Fibroblast of the aortic adventitia (primary cell): ENCODE measurements at regions not wholly inside any gene's neighbourhood (a gene's known extent, or its start where the extent isn't known, plus 50 kb on each side); places are given as distances from the start of the nearest gene placed in this dataset.

Source experiments
- DNase-seq: peaks from one replicate; pipeline ENCODE4 v3.0.0-alpha.2; 2010; ENCODE audit warnings: low read depth
- H3K4me3 ChIP-seq: 2 replicates; pipeline ENCODE4 v1.5.1; 2011; ENCODE audit warnings: low read depth, mild to moderate bottlenecking, control low read depth, low read length, moderate library complexity
- CTCF ChIP-seq: IDR thresholded peaks from 2 replicates; pipeline ENCODE4 v1.5.1; 2011; ENCODE audit warnings: mild to moderate bottlenecking, low read length, control low read depth, inconsistent platforms; ENCODE audit not compliant: insufficient read depth

DNA sequence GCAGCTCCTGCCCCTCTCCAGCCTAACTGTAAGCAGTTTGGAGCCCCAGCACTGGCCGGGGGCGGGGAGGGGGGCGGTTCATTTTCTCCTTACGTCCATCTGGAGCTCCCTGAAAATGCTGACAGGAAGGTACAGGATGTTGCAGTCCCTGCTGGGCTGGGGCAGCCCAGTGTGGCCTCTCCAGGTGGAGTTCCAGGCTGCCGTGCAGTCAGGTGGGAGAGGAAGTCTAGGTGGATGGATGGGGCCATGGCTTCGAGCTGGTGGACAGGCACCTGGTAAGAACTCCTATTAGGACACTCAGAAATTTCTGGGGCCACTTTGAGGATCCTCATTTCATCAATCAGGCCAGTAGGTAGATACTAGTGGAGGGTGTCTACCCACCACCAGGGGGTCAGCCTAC, 295.2 kb downstream of the CDH26 start:
- TF ChIP-seq CTCF: no peak
- H3K4me3 ChIP-seq: no peak overlapping the region
- no peak for DNase-seq

DNA sequence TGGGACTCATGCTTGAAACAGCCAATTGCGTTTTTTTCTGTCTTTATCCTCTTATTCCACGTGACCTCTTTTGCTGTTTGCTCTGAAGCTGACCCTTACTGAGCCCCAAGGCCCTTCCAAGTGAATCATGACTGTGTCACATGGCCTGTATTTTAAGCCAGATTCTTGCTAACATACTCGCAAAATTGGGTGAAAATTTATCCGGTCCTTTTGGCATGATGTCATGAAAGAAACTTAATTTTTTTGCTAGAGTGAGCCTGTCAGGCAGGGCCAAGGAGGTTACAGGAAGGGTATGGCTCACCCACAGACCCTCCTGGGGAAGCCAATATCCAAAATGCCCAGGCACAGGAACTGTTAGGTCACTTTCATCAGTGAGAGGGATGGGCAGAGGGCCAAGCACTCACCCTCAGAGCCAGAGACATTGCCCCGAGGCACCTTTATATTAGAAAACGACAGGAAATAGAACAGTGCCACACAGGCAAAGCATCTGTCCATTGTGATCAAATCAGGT, 296.7 kb downstream of the CDH26 start:
- no peak for TF ChIP-seq CTCF
- DNase-seq: peak; percentile 84
- H3K4me3 ChIP-seq: no peak overlapping the region

DNA sequence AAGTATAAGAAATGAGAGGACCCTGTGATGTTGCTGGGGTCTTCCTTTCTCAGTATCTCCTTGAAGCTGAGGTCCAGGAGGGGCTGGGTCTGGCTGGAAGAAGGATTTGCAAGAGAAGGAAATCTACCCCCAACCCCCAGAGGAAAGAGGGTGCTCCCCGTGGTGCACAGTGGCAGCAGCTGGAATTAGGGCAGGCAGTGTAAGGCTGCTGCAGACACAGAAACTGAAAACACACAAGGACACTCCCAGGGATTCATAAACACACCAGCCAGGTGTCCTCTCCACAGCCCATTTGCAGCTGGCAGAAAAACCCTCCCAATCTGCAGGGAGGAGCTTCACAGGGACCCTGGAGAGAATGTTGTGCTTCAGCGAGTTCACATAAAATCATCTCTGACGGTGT, 297.2 kb downstream of the CDH26 start:
- no peak overlapping the region for H3K4me3 ChIP-seq
- DNase-seq: no peak
- TF ChIP-seq CTCF: no peak

DNA sequence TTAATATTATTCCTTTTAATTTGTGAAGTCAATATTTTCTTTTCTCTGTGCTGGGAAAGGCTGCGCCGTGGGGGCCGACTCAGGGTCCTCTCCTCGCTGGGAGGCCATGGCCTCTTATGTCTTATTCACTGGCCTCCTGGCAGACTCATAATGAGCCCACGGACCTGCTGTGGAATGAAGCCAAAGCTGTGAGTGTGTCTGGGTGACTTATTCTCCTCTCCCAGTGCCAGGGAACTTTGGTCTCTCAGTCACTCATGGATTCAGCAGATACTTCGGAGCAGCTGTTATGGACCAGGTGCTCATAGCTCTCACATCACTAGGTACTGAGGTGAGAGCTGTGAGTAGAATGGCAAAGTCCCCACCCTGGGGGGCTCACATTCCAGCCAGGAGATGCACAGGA, 297.6 kb downstream of the CDH26 start:
- peak; percentile 29 for DNase-seq
- no peak overlapping the region for H3K4me3 ChIP-seq

GRCh38 chr20:60256811-60257210, 298.6 kb downstream of the CDH26 start:
- TF ChIP-seq CTCF: no peak
- DNase-seq: no peak
- H3K4me3 ChIP-seq: no peak overlapping the region

More for the DNA sequence above, 297.6 kb downstream of the CDH26 start:
- no peak for TF ChIP-seq CTCF

DNA sequence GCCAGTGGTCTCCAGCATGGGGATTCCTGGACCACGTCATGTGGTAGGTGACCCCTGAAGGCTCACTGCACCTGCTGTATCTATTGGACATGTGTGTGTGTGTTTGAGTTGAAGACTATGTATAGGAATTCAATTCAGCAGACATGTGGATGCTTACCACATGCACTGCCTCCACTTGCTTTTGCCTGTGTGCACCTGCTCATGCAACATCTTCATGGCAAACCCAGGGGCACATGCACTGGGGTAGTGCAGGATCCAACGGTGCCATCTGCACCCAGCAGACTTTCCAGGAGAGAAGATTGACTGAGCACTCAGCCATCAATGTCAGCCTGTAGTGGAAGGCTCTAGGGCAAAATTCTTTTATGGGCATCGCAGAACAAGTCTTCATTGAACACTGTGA, 299.4 kb downstream of the CDH26 start:
- no peak for DNase-seq
- TF ChIP-seq CTCF: no peak
- H3K4me3 ChIP-seq: no peak overlapping the region

DNA sequence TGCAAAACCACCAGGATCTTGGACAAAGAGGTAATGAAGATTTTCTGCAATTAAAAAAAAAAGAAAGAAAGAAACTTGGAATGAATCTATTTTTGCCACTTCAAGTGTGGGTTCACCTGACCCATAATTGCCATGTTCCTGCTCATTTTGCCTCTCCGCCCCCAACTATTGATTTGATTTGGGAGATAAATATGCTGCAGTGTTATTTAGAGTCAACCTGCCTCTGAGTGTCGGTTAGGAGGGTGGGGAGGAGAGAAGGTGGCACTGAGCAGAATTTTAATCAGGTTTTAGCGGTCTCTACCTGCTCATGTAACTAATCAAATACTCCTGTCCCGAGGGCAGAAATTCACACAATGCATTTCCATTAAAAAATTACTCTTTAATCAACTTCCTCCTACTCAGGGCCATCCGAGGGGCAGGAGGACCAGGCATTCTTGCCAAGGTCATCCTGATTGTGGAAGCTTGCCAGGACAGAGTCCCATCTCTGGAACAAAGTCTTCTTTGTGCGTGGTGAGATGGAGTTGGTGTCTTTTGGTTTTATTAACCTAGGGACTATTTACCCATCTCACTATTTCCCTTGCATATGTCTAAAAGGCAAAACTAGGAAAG, 300.1 kb downstream of the CDH26 start:
- no peak for TF ChIP-seq CTCF
- H3K4me3 ChIP-seq: no peak overlapping the region
- no peak for DNase-seq
